Glutamatergic neuron (in vitro differentiated cells): ENCODE measurements at regions not wholly inside any gene's neighbourhood (a gene's known extent, or its start where the extent isn't known, plus 50 kb on each side); places are given as distances from the start of the nearest gene placed in this dataset.

Source experiments
- DNase-seq: peaks from one replicate; pipeline ENCODE4 v3.0.0; 2022
- H3K27ac Mint-ChIP-seq: one replicate; pipeline ENCODE4 v1.8.0; 2020; ENCODE audit warnings: mild to moderate bottlenecking, mixed read lengths, inconsistent platforms; ENCODE audit not compliant: unreplicated experiment
- H3K27me3 Mint-ChIP-seq: one replicate; pipeline ENCODE4 v1.8.0; 2020; ENCODE audit warnings: mild to moderate bottlenecking, moderate library complexity, mixed read lengths, inconsistent platforms; ENCODE audit not compliant: unreplicated experiment
- H3K36me3 Mint-ChIP-seq: one replicate; pipeline ENCODE4 v1.8.0; 2020; ENCODE audit warnings: mild to moderate bottlenecking, mixed read lengths, inconsistent platforms; ENCODE audit not compliant: unreplicated experiment
- H3K4me1 Mint-ChIP-seq: one replicate; pipeline ENCODE4 v1.8.0; 2020; ENCODE audit warnings: mild to moderate bottlenecking, low read depth, mixed read lengths, inconsistent platforms; ENCODE audit not compliant: unreplicated experiment
- H3K4me3 Mint-ChIP-seq: one replicate; pipeline ENCODE4 v1.8.0; 2020; ENCODE audit warnings: mild to moderate bottlenecking, mixed read lengths, inconsistent platforms; ENCODE audit not compliant: unreplicated experiment
- H3K9me3 Mint-ChIP-seq: one replicate; pipeline ENCODE4 v1.8.0; 2020; ENCODE audit warnings: mild to moderate bottlenecking, moderate library complexity, mixed read lengths, inconsistent platforms; ENCODE audit not compliant: unreplicated experiment
- TF ChIP-seq, protein P1 (sequence below): fragments of 200-600 bp; sonication (generic); IDR thresholded peaks from one replicate; pipeline ENCODE4 v1.5.0; 2021; ENCODE audit not compliant: partially characterized antibody, unreplicated experiment

DNA sequence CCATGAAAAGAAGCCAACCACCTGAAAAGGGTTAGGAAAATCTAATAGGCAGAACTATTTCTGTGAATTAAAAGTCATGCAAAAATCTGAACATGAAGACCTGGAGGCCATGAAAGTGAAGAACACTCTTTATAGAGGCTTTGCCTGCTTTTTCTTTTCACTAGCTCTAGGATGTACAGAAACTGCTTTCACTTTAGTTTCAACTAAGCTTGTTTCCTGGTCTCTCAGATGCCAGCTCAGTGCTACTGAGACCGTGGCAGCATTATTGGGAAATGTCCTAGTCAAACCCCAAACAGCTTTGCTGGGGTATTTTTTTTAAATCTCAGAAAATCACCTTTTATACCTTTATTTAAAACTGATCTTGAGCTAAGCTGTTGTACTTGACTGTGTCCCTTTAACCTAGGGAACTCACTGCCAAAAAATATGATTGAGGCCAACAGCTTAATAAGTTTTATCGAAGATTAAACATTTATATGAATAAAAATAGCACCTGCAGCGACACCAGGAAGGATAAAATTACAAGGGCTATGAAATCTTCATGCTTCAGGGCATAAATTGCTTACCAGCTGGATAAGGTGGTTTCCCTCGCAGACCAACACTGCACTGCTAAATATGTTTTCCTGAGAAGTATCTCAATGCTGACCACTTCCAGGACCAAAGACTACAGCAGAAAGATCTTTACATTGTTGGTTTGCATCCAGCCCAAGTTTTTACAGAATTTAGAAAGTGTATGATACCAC lies 621.8 kb upstream of the ZFHX3 start:
- no peak overlapping the region for H3K4me3 Mint-ChIP-seq
- peaks cover 3% of the 10 kb centered on the region for H3K9me3 Mint-ChIP-seq
- no peaks in the 10 kb centered on the region for H3K27me3 Mint-ChIP-seq
- no peak for DNase-seq
- TF ChIP-seq, protein P1, sequence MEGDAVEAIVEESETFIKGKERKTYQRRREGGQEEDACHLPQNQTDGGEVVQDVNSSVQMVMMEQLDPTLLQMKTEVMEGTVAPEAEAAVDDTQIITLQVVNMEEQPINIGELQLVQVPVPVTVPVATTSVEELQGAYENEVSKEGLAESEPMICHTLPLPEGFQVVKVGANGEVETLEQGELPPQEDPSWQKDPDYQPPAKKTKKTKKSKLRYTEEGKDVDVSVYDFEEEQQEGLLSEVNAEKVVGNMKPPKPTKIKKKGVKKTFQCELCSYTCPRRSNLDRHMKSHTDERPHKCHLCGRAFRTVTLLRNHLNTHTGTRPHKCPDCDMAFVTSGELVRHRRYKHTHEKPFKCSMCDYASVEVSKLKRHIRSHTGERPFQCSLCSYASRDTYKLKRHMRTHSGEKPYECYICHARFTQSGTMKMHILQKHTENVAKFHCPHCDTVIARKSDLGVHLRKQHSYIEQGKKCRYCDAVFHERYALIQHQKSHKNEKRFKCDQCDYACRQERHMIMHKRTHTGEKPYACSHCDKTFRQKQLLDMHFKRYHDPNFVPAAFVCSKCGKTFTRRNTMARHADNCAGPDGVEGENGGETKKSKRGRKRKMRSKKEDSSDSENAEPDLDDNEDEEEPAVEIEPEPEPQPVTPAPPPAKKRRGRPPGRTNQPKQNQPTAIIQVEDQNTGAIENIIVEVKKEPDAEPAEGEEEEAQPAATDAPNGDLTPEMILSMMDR = no peak
- no peaks in the 10 kb centered on the region for H3K4me1 Mint-ChIP-seq
- H3K27ac Mint-ChIP-seq = no peak overlapping the region
- H3K36me3 Mint-ChIP-seq = no peaks in the 10 kb centered on the region

DNA sequence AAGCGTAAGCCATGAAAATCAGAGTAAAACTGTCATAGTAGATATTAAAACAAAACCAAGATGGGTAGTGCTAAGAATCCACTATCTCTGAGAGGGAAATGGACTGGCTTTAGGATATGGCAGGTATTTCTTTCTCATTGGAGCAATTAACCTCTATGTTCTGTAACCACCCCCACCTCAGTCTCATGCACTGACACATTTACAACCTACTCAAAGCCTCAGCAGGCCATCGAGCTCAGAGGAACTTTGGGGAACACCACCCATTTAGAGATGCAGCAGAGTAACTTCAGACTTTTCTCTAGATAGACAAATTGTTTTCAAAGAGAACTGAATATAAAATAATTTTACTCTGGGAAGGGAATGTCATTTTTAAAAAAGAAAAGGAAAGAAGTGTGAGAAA lies 615.8 kb upstream of the ZFHX3 start:
- no peaks in the 10 kb centered on the region for H3K27me3 Mint-ChIP-seq
- TF ChIP-seq, protein P1 = no peak
- no peak for DNase-seq
- H3K4me1 Mint-ChIP-seq = peaks cover 10% of the 10 kb centered on the region
- H3K4me3 Mint-ChIP-seq = no peak overlapping the region
- H3K9me3 Mint-ChIP-seq = peaks cover 3% of the 10 kb centered on the region
- no peak overlapping the region for H3K27ac Mint-ChIP-seq
- no peaks in the 10 kb centered on the region for H3K36me3 Mint-ChIP-seq

DNA sequence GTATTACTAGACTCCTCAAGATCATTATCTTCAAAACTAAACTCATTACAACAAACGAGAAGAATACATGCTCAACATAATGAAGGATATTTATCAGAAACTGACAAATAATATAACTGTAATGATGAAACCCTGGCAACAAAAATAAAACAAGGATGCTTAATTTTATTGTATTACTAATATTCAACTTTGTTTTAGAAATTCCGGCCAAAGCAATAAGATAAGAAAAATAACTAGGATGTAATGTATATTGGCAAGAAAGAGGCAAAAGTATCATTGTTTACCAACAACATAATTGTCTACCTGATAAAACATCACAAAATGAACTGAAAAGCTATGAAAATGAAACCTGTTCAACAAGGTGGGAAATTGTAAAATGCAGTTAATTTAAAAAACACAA lies 588.3 kb upstream of the ZFHX3 start:
- no peak overlapping the region for H3K27ac Mint-ChIP-seq
- no peaks in the 10 kb centered on the region for H3K4me1 Mint-ChIP-seq
- TF ChIP-seq, protein P1 = no peak
- no peaks in the 10 kb centered on the region for H3K27me3 Mint-ChIP-seq
- DNase-seq = no peak
- H3K9me3 Mint-ChIP-seq = peaks cover 2% of the 10 kb centered on the region
- peaks cover 10% of the 10 kb centered on the region for H3K36me3 Mint-ChIP-seq
- H3K4me3 Mint-ChIP-seq = no peak overlapping the region

DNA sequence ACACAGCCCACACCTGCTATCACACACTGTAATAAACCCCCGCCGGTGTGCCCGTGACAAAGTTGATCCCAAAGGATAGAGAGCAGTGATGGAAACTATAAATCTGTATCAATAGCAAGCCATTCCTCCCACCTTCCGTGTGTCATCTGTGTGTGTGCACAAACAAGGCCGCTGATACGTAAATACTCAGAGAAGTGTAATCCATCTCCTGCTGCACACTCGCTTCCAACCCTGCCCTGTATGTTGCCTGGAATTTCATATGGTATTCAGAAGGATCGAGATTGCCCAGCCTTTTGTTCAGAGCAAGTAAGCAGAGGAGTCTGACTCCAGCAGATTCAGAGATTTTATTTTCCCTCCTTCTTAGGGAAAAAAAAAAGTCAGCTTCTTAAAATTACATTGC lies 581.1 kb upstream of the ZFHX3 start:
- Mint-ChIP-seq H3K4me1 (no peaks in the 10 kb centered on the region), H3K27me3 (no peaks in the 10 kb centered on the region), H3K4me3 (no peak overlapping the region), H3K36me3 (no peaks in the 10 kb centered on the region), H3K9me3 (no peaks in the 10 kb centered on the region), H3K27ac (no peak overlapping the region)
- DNase-seq = no peak
- TF ChIP-seq, protein P1 = no peak

DNA sequence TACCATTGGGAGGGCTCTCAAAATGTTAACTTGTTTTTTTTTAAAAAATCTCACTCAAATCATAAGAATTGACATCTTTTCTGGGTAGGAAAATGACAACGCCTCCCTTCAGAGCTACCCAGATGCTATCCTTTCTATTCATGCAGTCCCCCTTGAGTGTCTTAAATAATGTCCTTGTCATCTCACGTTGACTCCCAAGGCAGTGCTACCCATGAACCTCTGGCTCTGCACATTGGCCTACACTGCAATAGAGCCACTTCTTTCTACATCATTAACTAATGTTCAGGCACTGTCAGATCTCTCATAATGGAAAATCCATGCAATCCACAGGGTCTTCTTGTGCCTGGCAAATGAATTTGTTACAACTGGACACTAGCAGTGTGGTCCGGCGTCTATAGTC lies 569.8 kb upstream of the ZFHX3 start:
- Mint-ChIP-seq H3K36me3 (no peaks in the 10 kb centered on the region), H3K9me3 (no peaks in the 10 kb centered on the region), H3K4me3 (no peak overlapping the region), H3K27ac (no peak overlapping the region), H3K4me1 (no peaks in the 10 kb centered on the region), H3K27me3 (no peaks in the 10 kb centered on the region)
- DNase-seq = no peak
- TF ChIP-seq, protein P1 = no peak
